NOMO-1 treated with DMSO at 0.1 percent for 48 hours (cell line): ENCODE measurements at regions not wholly inside any gene's neighbourhood (a gene's known extent, or its start where the extent isn't known, plus 50 kb on each side); places are given as distances from the start of the nearest gene placed in this dataset.

Experiments
- DNase-seq: peaks from one replicate; lab custom pipeline; 2025; ENCODE audit not compliant: unreplicated experiment; lab: John Stamatoyannopoulos, UW

- DNase-seq, result no peak
Measured at GRCh38 chr18:10009321-10010144, 95.7 kb downstream of the VAPA start.

GRCh38 chr18:10010611-10011015, 96.8 kb downstream of the VAPA start:
- DNase-seq, result peak; percentile 82

- no peak for DNase-seq
Measured at GRCh38 chr18:10011061-10011460, 97.2 kb downstream of the VAPA start.

GRCh38 chr18:10011751-10012150, 97.9 kb downstream of the VAPA start:
- DNase-seq, result no peak

GRCh38 chr18:10012526-10012925, 98.7 kb downstream of the VAPA start:
- no peak for DNase-seq

- no peak for DNase-seq
Measured at GRCh38 chr18:10013621-10014543, 100.1 kb downstream of the VAPA start.

- DNase-seq, result no peak
Measured at GRCh38 chr18:10015288-10015701, 101.5 kb downstream of the VAPA start.

GRCh38 chr18:10015941-10016819, 102.4 kb downstream of the VAPA start:
- DNase-seq, result peak; percentile 80

GRCh38 chr18:10017043-10017442, 103.2 kb downstream of the VAPA start:
- no peak for DNase-seq

GRCh38 chr18:10018289-10018688, 104.5 kb downstream of the VAPA start:
- DNase-seq, result no peak

- DNase-seq, result peak; percentile 83
Measured at GRCh38 chr18:10020171-10020570, 106.4 kb downstream of the VAPA start.

GRCh38 chr18:10022365-10022764, 108.5 kb downstream of the VAPA start:
- DNase-seq, result no peak

GRCh38 chr18:10023853-10024570, 110.2 kb downstream of the VAPA start:
- DNase-seq, result peak; percentile 59

- no peak for DNase-seq
Measured at GRCh38 chr18:10025711-10026670, 112.2 kb downstream of the VAPA start.

GRCh38 chr18:10027031-10027430, 113.2 kb downstream of the VAPA start:
- DNase-seq, result no peak

GRCh38 chr18:10027461-10027860, 113.6 kb downstream of the VAPA start:
- no peak for DNase-seq

GRCh38 chr18:10029711-10030110, 115.9 kb downstream of the VAPA start:
- DNase-seq, result no peak

- no peak for DNase-seq
Measured at GRCh38 chr18:10030816-10031541, 117.2 kb downstream of the VAPA start.
